ENCODE measurements at regions not wholly inside any gene's neighbourhood (a gene's known extent, or its start where the extent isn't known, plus 50 kb on each side); places are given as distances from the start of the nearest gene placed in this dataset.

- Histone ChIP-seq H3K27me3 (ENCODE audit: control insufficient read depth, low read length) (no peaks in the 10 kb centered on the region), H3K4me3 (ENCODE audit: low read length) (no peak overlapping the region), H3K4me2 (ENCODE audit: low read length) (no peak overlapping the region), H3K36me3 (ENCODE audit: control insufficient read depth, low read length) (no peaks in the 10 kb centered on the region), H3F3A (ENCODE audit: control insufficient read depth, insufficient read depth) (no peaks in the 10 kb centered on the region), H3K27ac (ENCODE audit: low read depth, low read length) (no peak overlapping the region), H3K9me2 (replicated peaks; ENCODE audit: control insufficient read depth, low read length) (no peaks in the 10 kb centered on the region; the same call in 1 of the 2 replicates), H3K4me1 (ENCODE audit: control insufficient read depth, low read length) (no peaks in the 10 kb centered on the region), H3K9me3 (ENCODE audit: control insufficient read depth, insufficient read depth, low read length) (no peaks in the 10 kb centered on the region), H3K79me2 (ENCODE audit: control insufficient read depth, low read length) (no peaks in the 10 kb centered on the region), H4K20me1 (ENCODE audit: control insufficient read depth, insufficient read depth, low read depth, low read length) (no peaks in the 10 kb centered on the region)
- TF ChIP-seq EZH2phosphoT487 (IDR thresholded peaks at IDR 0.05; ENCODE audit: borderline replicate concordance, low read length) = no peak
- no peak for TF ChIP-seq CTCF (IDR thresholded peaks at IDR 0.05; ENCODE audit: low read depth, low read length, poor library complexity, severe bottlenecking)
Observed at GRCh38 chr4:14711259-14711658, 291.0 kb upstream of the CPEB2 start.

DNA sequence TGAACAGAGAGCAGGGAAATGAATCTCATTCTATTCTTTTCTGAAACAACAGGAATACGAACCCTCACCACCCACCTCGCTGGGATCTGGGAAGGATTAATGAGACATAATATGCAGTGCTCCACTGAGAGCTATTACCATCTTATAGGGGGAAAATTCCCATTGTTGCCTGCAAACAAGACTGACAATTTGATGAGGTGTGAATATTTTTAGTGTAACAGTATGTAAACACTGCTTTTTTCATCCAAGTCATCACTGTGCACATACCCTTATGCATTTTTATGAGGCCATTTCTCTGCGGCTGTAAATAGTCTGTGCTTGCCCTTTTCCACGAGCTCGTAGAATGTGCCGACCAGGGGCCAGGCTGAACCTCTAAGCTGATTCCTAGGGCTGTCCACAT, 285.6 kb upstream of the CPEB2 start:
- no peaks in the 10 kb centered on the region for H3K4me1 ChIP-seq (ENCODE audit: control insufficient read depth, low read length)
- no peak overlapping the region for H3K4me3 ChIP-seq (ENCODE audit: low read length)
- H3K27me3 ChIP-seq (ENCODE audit: control insufficient read depth, low read length) = no peaks in the 10 kb centered on the region
- no peaks in the 10 kb centered on the region for H3K79me2 ChIP-seq (ENCODE audit: control insufficient read depth, low read length)
- H3F3A ChIP-seq (ENCODE audit: control insufficient read depth, insufficient read depth) = no peaks in the 10 kb centered on the region
- no peak for TF ChIP-seq EZH2phosphoT487 (IDR thresholded peaks at IDR 0.05; ENCODE audit: borderline replicate concordance, low read length)
- no peak for TF ChIP-seq CTCF (IDR thresholded peaks at IDR 0.05; ENCODE audit: low read depth, low read length, poor library complexity, severe bottlenecking)
- H3K9me3 ChIP-seq (ENCODE audit: control insufficient read depth, insufficient read depth, low read length) = no peaks in the 10 kb centered on the region
- H3K9me2 ChIP-seq (replicated peaks; ENCODE audit: control insufficient read depth, low read length) = no peaks in the 10 kb centered on the region
- no peaks in the 10 kb centered on the region for H3K36me3 ChIP-seq (ENCODE audit: control insufficient read depth, low read length)
- no peak overlapping the region for H3K27ac ChIP-seq (ENCODE audit: low read depth, low read length)
- no peaks in the 10 kb centered on the region for H4K20me1 ChIP-seq (ENCODE audit: control insufficient read depth, insufficient read depth, low read depth, low read length)
- H3K4me2 ChIP-seq (ENCODE audit: low read length) = no peak overlapping the region

- no peaks in the 10 kb centered on the region for H3K9me3 ChIP-seq (ENCODE audit: control insufficient read depth, insufficient read depth, low read length)
- TF ChIP-seq EZH2phosphoT487 (IDR thresholded peaks at IDR 0.05; ENCODE audit: borderline replicate concordance, low read length) (no peak), CTCF (IDR thresholded peaks at IDR 0.05; ENCODE audit: low read depth, low read length, poor library complexity, severe bottlenecking) (no peak)
- no peaks in the 10 kb centered on the region for H3K36me3 ChIP-seq (ENCODE audit: control insufficient read depth, low read length)
- no peaks in the 10 kb centered on the region for H3K9me2 ChIP-seq (replicated peaks; ENCODE audit: control insufficient read depth, low read length)
- no peak overlapping the region for H3K4me3 ChIP-seq (ENCODE audit: low read length)
- no peak overlapping the region for H3K27ac ChIP-seq (ENCODE audit: low read depth, low read length)
- no peaks in the 10 kb centered on the region for H3F3A ChIP-seq (ENCODE audit: control insufficient read depth, insufficient read depth)
- H3K4me2 ChIP-seq (ENCODE audit: low read length) = no peak overlapping the region
- no peaks in the 10 kb centered on the region for H3K79me2 ChIP-seq (ENCODE audit: control insufficient read depth, low read length)
- no peaks in the 10 kb centered on the region for H3K27me3 ChIP-seq (ENCODE audit: control insufficient read depth, low read length)
- no peaks in the 10 kb centered on the region for H4K20me1 ChIP-seq (ENCODE audit: control insufficient read depth, insufficient read depth, low read depth, low read length)
- H3K4me1 ChIP-seq (ENCODE audit: control insufficient read depth, low read length) = no peaks in the 10 kb centered on the region
Observed at GRCh38 chr4:14719053-14719452, 283.2 kb upstream of the CPEB2 start.

GRCh38 chr4:14726441-14726840, 275.8 kb upstream of the CPEB2 start:
- no peaks in the 10 kb centered on the region for H3K27me3 ChIP-seq (ENCODE audit: control insufficient read depth, low read length)
- no peaks in the 10 kb centered on the region for H3K9me2 ChIP-seq (replicated peaks; ENCODE audit: control insufficient read depth, low read length)
- no peak for TF ChIP-seq CTCF (IDR thresholded peaks at IDR 0.05; ENCODE audit: low read depth, low read length, poor library complexity, severe bottlenecking)
- no peak for TF ChIP-seq EZH2phosphoT487 (IDR thresholded peaks at IDR 0.05; ENCODE audit: borderline replicate concordance, low read length)
- no peaks in the 10 kb centered on the region for H3K9me3 ChIP-seq (ENCODE audit: control insufficient read depth, insufficient read depth, low read length)
- no peaks in the 10 kb centered on the region for H4K20me1 ChIP-seq (ENCODE audit: control insufficient read depth, insufficient read depth, low read depth, low read length)
- H3K36me3 ChIP-seq (ENCODE audit: control insufficient read depth, low read length) = no peaks in the 10 kb centered on the region
- no peak overlapping the region for H3K27ac ChIP-seq (ENCODE audit: low read depth, low read length)
- no peak overlapping the region for H3K4me2 ChIP-seq (ENCODE audit: low read length)
- no peak overlapping the region for H3K4me3 ChIP-seq (ENCODE audit: low read length)
- H3K79me2 ChIP-seq (ENCODE audit: control insufficient read depth, low read length) = no peaks in the 10 kb centered on the region
- H3K4me1 ChIP-seq (ENCODE audit: control insufficient read depth, low read length) = no peaks in the 10 kb centered on the region
- H3F3A ChIP-seq (ENCODE audit: control insufficient read depth, insufficient read depth) = no peaks in the 10 kb centered on the region

All from DOHH2 (cell line).